Stimulated activated naive CD8-positive, alpha-beta T cell treated with anti-CD3 and anti-CD28 coated beads, Interleukin-15, Interleukin-2, amounts not matched to agents 100 U/mL and 50 U/mL, for 24 hours (primary cell): ENCODE measurements at regions not wholly inside any gene's neighbourhood (a gene's known extent, or its start where the extent isn't known, plus 50 kb on each side); places are given as distances from the start of the nearest gene placed in this dataset.

Experiments used
- ATAC-seq: fragments of 150-1000 bp; cut with Tn5 transposase; one replicate; pipeline ENCODE4 v1.10.0; 2021
- DNase-seq: peaks from one replicate; pipeline ENCODE4 v3.0.0; 2021

GRCh38 chr4:124321364-124321763 is 391.2 kb downstream of the ANKRD50 start:
- DNase-seq, result no peak
- no peak for ATAC-seq

GRCh38 chr4:124322234-124323065 is 390.1 kb downstream of the ANKRD50 start:
- ATAC-seq (no peak), DNase-seq (no peak)

- no peak for ATAC-seq
- DNase-seq, result no peak
Observed at GRCh38 chr4:124325690-124326089, 386.8 kb downstream of the ANKRD50 start.

GRCh38 chr4:124329134-124329533 is 383.4 kb downstream of the ANKRD50 start:
- ATAC-seq, result no peak

GRCh38 chr4:124330045-124330444 is 382.5 kb downstream of the ANKRD50 start:
- ATAC-seq (no peak), DNase-seq (no peak)

More at GRCh38 chr4:124329134-124329533, 383.4 kb downstream of the ANKRD50 start:
- no peak for DNase-seq

GRCh38 chr4:124331781-124332180 is 380.8 kb downstream of the ANKRD50 start:
- DNase-seq (no peak), ATAC-seq (no peak)

GRCh38 chr4:124333466-124333865 is 379.1 kb downstream of the ANKRD50 start:
- no peak for ATAC-seq
- DNase-seq, result no peak

GRCh38 chr4:124334119-124334518 is 378.4 kb downstream of the ANKRD50 start:
- DNase-seq (no peak), ATAC-seq (no peak)

GRCh38 chr4:124337874-124338273 is 374.7 kb downstream of the ANKRD50 start:
- no peak for ATAC-seq
- no peak for DNase-seq

GRCh38 chr4:124343661-124344171 is 368.8 kb downstream of the ANKRD50 start:
- ATAC-seq, result no peak
- DNase-seq, result no peak

GRCh38 chr4:124372916-124373315 is 339.6 kb downstream of the ANKRD50 start:
- no peak for DNase-seq
- no peak for ATAC-seq

- no peak for ATAC-seq
Observed at GRCh38 chr4:124386163-124386562, 326.4 kb downstream of the ANKRD50 start.

GRCh38 chr4:124386648-124387047 is 325.9 kb downstream of the ANKRD50 start:
- DNase-seq, result no peak

More at GRCh38 chr4:124386163-124386562, 326.4 kb downstream of the ANKRD50 start:
- no peak for DNase-seq

GRCh38 chr4:124389591-124389990 is 322.9 kb downstream of the ANKRD50 start:
- no peak for DNase-seq

More at GRCh38 chr4:124386648-124387047, 325.9 kb downstream of the ANKRD50 start:
- no peak for ATAC-seq

GRCh38 chr4:124390861-124391260 is 321.7 kb downstream of the ANKRD50 start:
- DNase-seq (no peak), ATAC-seq (no peak)

More at GRCh38 chr4:124389591-124389990, 322.9 kb downstream of the ANKRD50 start:
- no peak for ATAC-seq

GRCh38 chr4:124396333-124396732 is 316.2 kb downstream of the ANKRD50 start:
- DNase-seq, result no peak

GRCh38 chr4:124401606-124402005 is 310.9 kb downstream of the ANKRD50 start:
- no peak for ATAC-seq
- DNase-seq, result no peak

More at GRCh38 chr4:124396333-124396732, 316.2 kb downstream of the ANKRD50 start:
- no peak for ATAC-seq

GRCh38 chr4:124409044-124409443 is 303.5 kb downstream of the ANKRD50 start:
- ATAC-seq (no peak), DNase-seq (no peak)

- DNase-seq, result no peak
- ATAC-seq, result no peak
Observed at GRCh38 chr4:124414276-124415040, 298.1 kb downstream of the ANKRD50 start.

- DNase-seq (no peak), ATAC-seq (no peak)
Observed at GRCh38 chr4:124415146-124415545, 297.4 kb downstream of the ANKRD50 start.

- ATAC-seq, result no peak
- DNase-seq, result no peak
Observed at GRCh38 chr4:124417371-124417770, 295.2 kb downstream of the ANKRD50 start.

GRCh38 chr4:124420166-124420695 is 292.3 kb downstream of the ANKRD50 start:
- ATAC-seq, result no peak

GRCh38 chr4:124423160-124423559 is 289.4 kb downstream of the ANKRD50 start:
- DNase-seq (no peak), ATAC-seq (no peak)

More at GRCh38 chr4:124420166-124420695, 292.3 kb downstream of the ANKRD50 start:
- no peak for DNase-seq
